Stomach (tissue), 4 donors: ENCODE measurements at regions not wholly inside any gene's neighbourhood (a gene's known extent, or its start where the extent isn't known, plus 50 kb on each side); places are given as distances from the start of the nearest gene placed in this dataset.

Experiments
- EP300 ChIP-seq: sonication (generic); formaldehyde crosslinking; IDR thresholded peaks from one replicate; pipeline ENCODE4 v1.6.1; 2017; ENCODE audit warnings: antibody characterized with exemption
- POLR2A ChIP-seq, 4 donors: fragments of 450-650 bp; IDR thresholded peaks; one replicate each; pipeline ENCODE4 v1.6.1; 2016; ENCODE audit warnings: antibody characterized with exemption in 4 of 4, control low read depth in 2 of 4, mild to moderate bottlenecking in 1 of 4, moderate library complexity in 1 of 4
- POLR2AphosphoS5 ChIP-seq, 3 donors: sonication (generic); formaldehyde crosslinking; IDR thresholded peaks; one replicate each; pipeline ENCODE4 v1.6.1; 2016; ENCODE audit warnings: antibody characterized with exemption in 3 of 3
- TF ChIP-seq, protein P1 (sequence below), 7 experiments: fragments of 450-650 bp in 4 of 7; fragments of 200-600 bp in 3 of 7; sonication (generic) in 3 of 7; IDR thresholded peaks; one replicate each; pipeline ENCODE4 v1.5.1; 2016 to 2019; ENCODE audit warnings: antibody characterized with exemption in 7 of 7, control low read depth in 2 of 7, mild to moderate bottlenecking in 1 of 7

DNA sequence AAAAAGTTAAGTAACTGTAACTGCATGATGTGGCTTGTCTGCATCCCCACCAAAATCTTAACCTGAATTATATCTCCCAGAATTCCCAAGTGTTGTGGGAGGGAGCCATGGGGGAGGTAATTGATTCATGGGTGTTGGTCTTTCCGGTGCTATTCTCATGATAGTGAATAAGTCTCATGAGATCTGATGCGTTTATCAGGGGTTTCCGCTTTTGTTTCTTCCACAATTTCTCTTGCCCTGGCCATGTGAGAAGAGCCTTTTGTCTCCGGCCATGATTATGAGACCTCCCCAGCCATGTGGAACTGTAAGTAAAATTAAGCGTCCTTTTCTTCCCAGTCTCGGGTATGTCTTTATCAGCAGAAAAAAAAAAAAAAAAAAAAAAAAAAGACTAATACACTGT is 385.8 kb downstream of the SLITRK1 start:
- TF ChIP-seq, protein P1, sequence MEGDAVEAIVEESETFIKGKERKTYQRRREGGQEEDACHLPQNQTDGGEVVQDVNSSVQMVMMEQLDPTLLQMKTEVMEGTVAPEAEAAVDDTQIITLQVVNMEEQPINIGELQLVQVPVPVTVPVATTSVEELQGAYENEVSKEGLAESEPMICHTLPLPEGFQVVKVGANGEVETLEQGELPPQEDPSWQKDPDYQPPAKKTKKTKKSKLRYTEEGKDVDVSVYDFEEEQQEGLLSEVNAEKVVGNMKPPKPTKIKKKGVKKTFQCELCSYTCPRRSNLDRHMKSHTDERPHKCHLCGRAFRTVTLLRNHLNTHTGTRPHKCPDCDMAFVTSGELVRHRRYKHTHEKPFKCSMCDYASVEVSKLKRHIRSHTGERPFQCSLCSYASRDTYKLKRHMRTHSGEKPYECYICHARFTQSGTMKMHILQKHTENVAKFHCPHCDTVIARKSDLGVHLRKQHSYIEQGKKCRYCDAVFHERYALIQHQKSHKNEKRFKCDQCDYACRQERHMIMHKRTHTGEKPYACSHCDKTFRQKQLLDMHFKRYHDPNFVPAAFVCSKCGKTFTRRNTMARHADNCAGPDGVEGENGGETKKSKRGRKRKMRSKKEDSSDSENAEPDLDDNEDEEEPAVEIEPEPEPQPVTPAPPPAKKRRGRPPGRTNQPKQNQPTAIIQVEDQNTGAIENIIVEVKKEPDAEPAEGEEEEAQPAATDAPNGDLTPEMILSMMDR (IDR thresholded peaks at IDR 0.05), result no peak
- no peak for TF ChIP-seq POLR2A (IDR thresholded peaks at IDR 0.05)
- no peak for TF ChIP-seq EP300
- no peak for TF ChIP-seq POLR2AphosphoS5 (IDR thresholded peaks at IDR 0.05)
